Hepatocyte (in vitro differentiated cells): ENCODE measurements at regions not wholly inside any gene's neighbourhood (a gene's known extent, or its start where the extent isn't known, plus 50 kb on each side); places are given as distances from the start of the nearest gene placed in this dataset.
A peak's percentile ranks its signal among the peaks of the same experiment; 100 is the strongest.

Source experiments
- DNase-seq: peaks from one replicate; pipeline ENCODE4 v3.0.0-alpha.2; 2016; ENCODE audit warnings: low spot score
- H2AFZ ChIP-seq: fragments of 200-600 bp; sonication (generic); 2 replicates; pipeline ENCODE4 v1.6.0; 2016; ENCODE audit warnings: antibody characterized with exemption, mild to moderate bottlenecking
- H3K27ac ChIP-seq: fragments of 200-600 bp; sonication (generic); 2 replicates; pipeline ENCODE4 v1.5.1; 2016; ENCODE audit warnings: mild to moderate bottlenecking
- H3K27me3 ChIP-seq: fragments of 200-600 bp; sonication (generic); 2 replicates; pipeline ENCODE4 v1.6.1; 2016
- H3K36me3 ChIP-seq: fragments of 200-600 bp; sonication (generic); replicated peaks from 2 replicates; pipeline ENCODE4 v1.5.1; 2016; ENCODE audit warnings: low read depth; ENCODE audit not compliant: insufficient read depth
- H3K4me1 ChIP-seq: fragments of 200-600 bp; sonication (generic); 2 replicates; pipeline ENCODE4 v1.5.1; 2016; ENCODE audit warnings: mild to moderate bottlenecking, moderate library complexity; ENCODE audit not compliant: insufficient read depth
- H3K4me2 ChIP-seq: fragments of 200-600 bp; sonication (generic); 2 replicates; pipeline ENCODE4 v1.6.0; 2016
- H3K4me3 ChIP-seq: fragments of 200-600 bp; sonication (generic); 2 replicates; pipeline ENCODE4 v1.5.1; 2016; ENCODE audit warnings: mild to moderate bottlenecking
- H3K79me2 ChIP-seq: fragments of 200-600 bp; sonication (generic); 2 replicates; pipeline ENCODE4 v1.6.0; 2017; ENCODE audit warnings: mild to moderate bottlenecking
- H3K9me2 ChIP-seq: fragments of 200-600 bp; sonication (generic); replicated peaks from 2 replicates; pipeline ENCODE4 v1.6.0; 2017; ENCODE audit warnings: mild to moderate bottlenecking; ENCODE audit not compliant: insufficient read depth
- H3K9me3 ChIP-seq: fragments of 200-600 bp; sonication (generic); 2 replicates; pipeline ENCODE4 v1.5.1; 2016; ENCODE audit warnings: low read depth, mild to moderate bottlenecking
- H4K20me1 ChIP-seq: fragments of 200-600 bp; sonication (generic); 2 replicates; pipeline ENCODE4 v1.6.0; 2016; ENCODE audit warnings: mild to moderate bottlenecking; ENCODE audit not compliant: insufficient read depth, poor library complexity, severe bottlenecking
- EZH2 ChIP-seq: fragments of 200-600 bp; sonication (generic); IDR thresholded peaks from 2 replicates; pipeline ENCODE4 v1.6.1; 2016; ENCODE audit warnings: antibody characterized with exemption, mild to moderate bottlenecking, borderline replicate concordance
- EZH2phosphoT487 ChIP-seq: fragments of 200-600 bp; sonication (generic); IDR thresholded peaks from one replicate; pipeline ENCODE4 v1.6.1; 2018; ENCODE audit warnings: antibody characterized with exemption, mild to moderate bottlenecking, low read depth, moderate library complexity; ENCODE audit not compliant: unreplicated experiment, severe bottlenecking
- WGBS: methylation state at CpG from one replicate; pipeline ENCODE4 v1.1.6; 2016; ENCODE audit warnings: low lambda C conversion rate; ENCODE audit errors: missing lambda C conversion rate; 5-methylcytosine and 5-hydroxymethylcytosine counted together
- TF ChIP-seq, protein P1 (sequence below): fragments of 200-600 bp; sonication (generic); IDR thresholded peaks from 2 replicates; pipeline ENCODE4 v1.5.1; 2016; ENCODE audit warnings: antibody characterized with exemption, mild to moderate bottlenecking; ENCODE audit not compliant: poor library complexity

DNA sequence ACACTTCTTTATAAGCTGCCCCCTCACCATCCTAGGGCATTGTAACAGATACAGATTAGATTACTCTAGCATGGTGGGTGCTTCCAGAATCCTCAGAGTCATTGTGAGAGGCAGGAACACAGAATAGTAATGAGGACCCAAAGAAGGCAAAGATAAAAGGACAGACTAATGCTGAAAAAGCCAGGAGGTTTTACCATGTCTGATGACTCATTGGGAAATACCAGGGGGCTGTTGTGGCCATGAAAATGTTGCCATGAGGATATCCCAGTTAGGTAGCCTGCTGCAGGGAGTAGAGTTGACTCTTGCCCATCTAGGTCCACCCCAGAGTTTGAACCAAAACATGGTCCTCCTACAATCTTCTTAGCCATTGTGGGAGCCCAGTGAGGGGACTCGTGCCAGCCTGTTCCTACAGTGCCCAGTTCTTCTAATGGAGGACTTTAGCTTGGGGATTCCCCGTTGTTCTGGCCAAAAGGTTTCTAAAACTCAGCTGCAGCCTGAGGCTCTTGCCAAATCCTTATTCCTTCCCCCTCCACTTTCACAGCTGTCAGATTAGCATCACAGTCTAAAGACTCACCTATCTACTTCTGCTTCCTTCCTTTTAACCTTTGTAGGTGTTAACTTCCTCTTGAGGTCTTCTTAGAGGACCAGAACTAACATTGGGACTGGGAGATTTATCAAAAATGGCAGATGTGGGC, 586.0 kb upstream of the AADAT start:
- no peaks in the 10 kb centered on the region for H3K36me3 ChIP-seq
- H3K27me3 ChIP-seq: no peaks in the 10 kb centered on the region
- H3K27ac ChIP-seq: no peak overlapping the region
- DNase-seq: no peak
- H3K9me2 ChIP-seq: no peaks in the 10 kb centered on the region
- H3K4me3 ChIP-seq: no peak overlapping the region
- H4K20me1 ChIP-seq: no peaks in the 10 kb centered on the region
- peaks cover 6% of the 10 kb centered on the region for H3K4me1 ChIP-seq
- H3K9me3 ChIP-seq: no peaks in the 10 kb centered on the region
- no peak overlapping the region for H3K4me2 ChIP-seq
- H3K79me2 ChIP-seq: no peaks in the 10 kb centered on the region
- no peak overlapping the region for H2AFZ ChIP-seq
- TF ChIP-seq EZH2phosphoT487 (no peak), EZH2 (no peak)
- TF ChIP-seq, protein P1, sequence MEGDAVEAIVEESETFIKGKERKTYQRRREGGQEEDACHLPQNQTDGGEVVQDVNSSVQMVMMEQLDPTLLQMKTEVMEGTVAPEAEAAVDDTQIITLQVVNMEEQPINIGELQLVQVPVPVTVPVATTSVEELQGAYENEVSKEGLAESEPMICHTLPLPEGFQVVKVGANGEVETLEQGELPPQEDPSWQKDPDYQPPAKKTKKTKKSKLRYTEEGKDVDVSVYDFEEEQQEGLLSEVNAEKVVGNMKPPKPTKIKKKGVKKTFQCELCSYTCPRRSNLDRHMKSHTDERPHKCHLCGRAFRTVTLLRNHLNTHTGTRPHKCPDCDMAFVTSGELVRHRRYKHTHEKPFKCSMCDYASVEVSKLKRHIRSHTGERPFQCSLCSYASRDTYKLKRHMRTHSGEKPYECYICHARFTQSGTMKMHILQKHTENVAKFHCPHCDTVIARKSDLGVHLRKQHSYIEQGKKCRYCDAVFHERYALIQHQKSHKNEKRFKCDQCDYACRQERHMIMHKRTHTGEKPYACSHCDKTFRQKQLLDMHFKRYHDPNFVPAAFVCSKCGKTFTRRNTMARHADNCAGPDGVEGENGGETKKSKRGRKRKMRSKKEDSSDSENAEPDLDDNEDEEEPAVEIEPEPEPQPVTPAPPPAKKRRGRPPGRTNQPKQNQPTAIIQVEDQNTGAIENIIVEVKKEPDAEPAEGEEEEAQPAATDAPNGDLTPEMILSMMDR: no peak
- WGBS: 98% methylated on average over 2 of the region's 2 CpGs

DNA sequence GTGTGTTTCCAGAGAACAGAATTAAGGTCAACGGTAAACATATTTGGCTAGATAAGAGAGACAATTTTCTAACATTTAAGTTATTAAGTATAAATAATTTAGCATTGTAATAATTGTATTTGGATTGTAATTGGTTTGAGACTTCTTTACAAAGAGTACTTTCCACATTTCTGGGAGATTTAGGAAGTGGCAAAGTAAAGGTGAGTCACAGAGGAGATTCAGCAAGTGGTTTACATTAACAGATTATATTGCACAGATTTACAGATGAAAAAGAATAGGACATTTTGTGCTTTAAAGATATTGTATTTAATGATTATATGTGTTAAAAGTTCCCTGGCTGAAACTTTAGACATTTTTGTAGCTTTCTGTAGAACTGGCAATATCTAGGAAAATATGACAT, 584.4 kb upstream of the AADAT start:
- Histone ChIP-seq H4K20me1 (no peaks in the 10 kb centered on the region), H3K4me3 (no peak overlapping the region), H3K79me2 (no peaks in the 10 kb centered on the region), H3K4me2 (no peak overlapping the region), H3K9me2 (no peaks in the 10 kb centered on the region), H3K9me3 (no peaks in the 10 kb centered on the region), H3K4me1 (peaks cover 6% of the 10 kb centered on the region), H3K27ac (no peak overlapping the region), H3K27me3 (no peaks in the 10 kb centered on the region), H2AFZ (no peak overlapping the region), H3K36me3 (no peaks in the 10 kb centered on the region)
- DNase-seq: no peak
- 62% methylated on average over 1 of the region's 1 CpG for WGBS
- TF ChIP-seq, protein P1: no peak
- no peak for TF ChIP-seq EZH2phosphoT487
- TF ChIP-seq EZH2: no peak

DNA sequence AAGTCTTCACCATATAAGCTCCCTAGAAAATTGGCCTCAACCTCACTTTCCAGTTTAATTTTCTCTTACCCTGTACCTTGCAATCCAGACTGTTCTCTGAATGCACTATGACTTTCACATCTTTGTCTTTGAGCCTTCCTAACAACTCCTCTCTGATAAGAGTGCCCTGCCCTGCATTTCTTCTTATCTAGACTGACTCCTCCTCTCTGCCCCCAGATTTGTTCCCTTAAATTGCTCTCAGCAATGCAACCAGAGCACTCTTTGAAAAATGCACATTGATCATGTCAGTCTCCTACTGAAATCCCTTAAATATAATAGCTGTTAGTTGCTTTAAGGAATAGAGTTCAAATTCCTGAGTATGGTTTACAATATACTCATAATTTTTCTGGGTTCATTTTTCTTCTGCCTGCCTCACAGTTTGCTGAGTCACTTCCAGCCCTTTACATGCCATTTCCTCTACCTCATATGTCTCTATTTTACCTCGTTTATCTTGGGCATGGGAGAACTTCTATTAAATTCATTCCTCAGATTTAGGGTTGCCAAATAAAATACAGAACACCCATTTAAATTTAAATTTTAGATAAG, 582.7 kb upstream of the AADAT start:
- peaks cover 6% of the 10 kb centered on the region for H3K4me1 ChIP-seq
- H3K4me3 ChIP-seq: no peak overlapping the region
- 25% methylated on average over 1 of the region's 1 CpG for WGBS
- peak overlapping the region; percentile 14 for H3K27ac ChIP-seq
- H4K20me1 ChIP-seq: no peaks in the 10 kb centered on the region
- no peaks in the 10 kb centered on the region for H3K27me3 ChIP-seq
- no peak for TF ChIP-seq EZH2
- TF ChIP-seq, protein P1: no peak
- TF ChIP-seq EZH2phosphoT487: no peak
- no peaks in the 10 kb centered on the region for H3K79me2 ChIP-seq
- no peaks in the 10 kb centered on the region for H3K36me3 ChIP-seq
- H2AFZ ChIP-seq: no peak overlapping the region
- no peaks in the 10 kb centered on the region for H3K9me3 ChIP-seq
- peak; percentile 12 for DNase-seq
- H3K9me2 ChIP-seq: no peaks in the 10 kb centered on the region
- no peak overlapping the region for H3K4me2 ChIP-seq
